ENCODE measurements at regions not wholly inside any gene's neighbourhood (a gene's known extent, or its start where the extent isn't known, plus 50 kb on each side); places are given as distances from the start of the nearest gene placed in this dataset.

GRCh38 chr1:38275960-38276359 lies 229.4 kb upstream of the POU3F1 start:
- no peak for DNase-seq

GRCh38 chr1:38274974-38275373 lies 228.4 kb upstream of the POU3F1 start:
- DNase-seq = peak; percentile 47

DNA sequence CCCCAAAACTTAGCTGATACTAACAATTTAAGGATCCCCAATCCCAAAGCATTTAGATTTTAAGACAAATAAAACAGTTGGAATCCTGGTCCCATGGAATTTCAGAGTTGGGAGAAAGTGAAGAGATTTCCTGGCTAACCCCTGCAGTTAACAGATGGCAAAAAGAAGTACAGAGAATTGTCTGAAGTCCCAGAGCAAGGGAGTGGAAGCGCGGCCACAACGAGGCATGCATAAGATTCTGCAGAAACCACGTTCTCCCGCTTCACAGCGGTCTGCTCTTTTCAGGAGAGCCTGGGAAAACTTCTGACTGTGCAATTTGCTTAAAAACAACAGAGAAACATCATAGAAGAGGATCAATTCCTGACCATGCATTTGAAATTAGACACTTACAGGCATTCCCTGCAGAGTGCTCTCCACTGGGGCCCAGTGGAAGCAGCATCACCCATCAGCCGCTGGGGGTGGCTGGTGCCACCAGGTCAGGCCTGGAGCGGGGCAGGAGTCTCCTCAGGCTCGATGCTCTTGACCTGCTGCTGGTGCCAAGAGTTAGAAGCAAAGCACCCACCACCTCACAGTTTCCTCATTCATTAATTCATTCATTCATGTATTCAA lies 226.7 kb upstream of the POU3F1 start:
- no peak for DNase-seq

- DNase-seq = no peak
These were observed 225.9 kb upstream of the POU3F1 start for GRCh38 chr1:38272515-38272914.

GRCh38 chr1:38270849-38271633 lies 224.4 kb upstream of the POU3F1 start:
- no peak for DNase-seq

GRCh38 chr1:38269923-38270848 lies 223.6 kb upstream of the POU3F1 start:
- DNase-seq = no peak

GRCh38 chr1:38268226-38268625 lies 221.6 kb upstream of the POU3F1 start:
- DNase-seq = no peak

DNA sequence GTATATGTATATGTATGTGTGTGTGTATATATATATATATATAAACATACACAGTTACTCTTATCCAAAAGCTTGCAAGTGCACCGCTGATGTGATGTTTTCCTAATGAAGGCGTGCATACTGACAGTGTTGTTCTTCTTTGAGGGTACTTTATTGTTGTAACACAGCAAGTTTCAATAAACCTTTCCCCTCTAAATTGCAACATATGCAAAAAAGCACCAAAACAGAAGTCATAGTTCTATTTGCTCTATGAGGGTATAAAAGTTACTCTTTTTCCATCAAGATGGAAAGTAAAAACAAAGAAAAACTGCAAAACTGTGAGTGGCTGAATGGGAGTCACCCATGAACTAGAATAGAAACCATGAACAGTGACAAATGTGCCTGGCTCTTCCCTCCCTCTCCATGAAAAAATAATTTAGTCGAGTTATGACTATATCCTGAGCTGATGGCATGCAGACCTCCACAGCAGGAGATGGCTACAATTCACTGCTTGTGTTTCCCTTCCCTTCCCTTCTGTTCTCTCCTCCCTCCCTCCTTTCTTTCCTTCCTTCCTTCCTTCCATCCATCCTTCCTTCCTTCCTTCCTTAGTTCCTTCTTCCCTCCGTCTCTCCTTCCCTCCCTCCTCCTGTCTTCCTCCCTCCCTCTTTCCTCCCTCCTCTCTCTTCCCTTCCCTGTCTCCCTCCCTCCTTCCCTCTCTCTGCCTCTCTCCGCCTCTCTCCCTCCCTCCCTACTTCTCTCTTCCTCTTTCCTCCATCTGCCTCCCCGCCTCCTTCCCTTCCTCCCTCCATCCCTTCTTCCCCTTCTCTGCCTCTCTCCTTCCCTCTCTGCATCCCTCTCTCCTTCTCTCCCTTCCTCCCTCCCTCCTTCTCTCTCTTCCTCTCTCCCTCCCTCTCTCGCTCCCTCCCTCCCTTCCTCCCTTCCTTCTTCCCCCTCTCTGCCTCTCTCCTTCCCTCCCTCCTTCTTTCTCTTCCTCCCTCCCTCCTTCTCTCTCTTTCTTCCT lies 220.7 kb upstream of the POU3F1 start:
- no peak for DNase-seq

GRCh38 chr1:38266197-38266520 lies 219.6 kb upstream of the POU3F1 start:
- no peak for DNase-seq

- no peak for DNase-seq
These were observed 219.0 kb upstream of the POU3F1 start for GRCh38 chr1:38265293-38266196.

GRCh38 chr1:38263438-38263837 lies 216.8 kb upstream of the POU3F1 start:
- DNase-seq = no peak

GRCh38 chr1:38261574-38261973 lies 215.0 kb upstream of the POU3F1 start:
- DNase-seq = no peak

DNA sequence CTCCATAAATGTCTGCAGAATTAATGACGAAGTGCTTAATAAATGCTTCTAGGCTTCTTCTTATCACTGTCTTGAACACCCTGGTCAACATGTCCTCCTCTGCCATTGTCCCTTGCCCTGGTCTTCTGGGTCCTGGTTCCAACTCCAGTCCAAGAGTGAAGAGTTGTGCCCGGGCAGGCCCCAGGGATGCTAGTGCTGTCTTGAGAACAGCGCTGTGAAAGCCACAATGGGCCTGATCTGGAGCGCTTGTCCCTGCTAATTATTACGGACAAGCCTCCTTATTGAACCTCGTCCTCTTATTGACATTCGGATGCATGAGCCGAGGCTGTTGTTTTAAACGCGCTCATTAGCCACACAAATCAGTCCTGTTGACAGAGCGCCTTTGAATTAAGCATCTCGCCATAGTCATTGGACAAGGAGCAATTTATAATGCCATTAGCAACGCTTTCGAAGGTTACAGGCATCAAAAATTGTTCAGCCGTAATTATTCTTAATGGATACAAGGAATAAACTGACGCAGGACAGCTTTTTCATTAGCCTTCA lies 211.6 kb upstream of the POU3F1 start:
- DNase-seq = no peak

- DNase-seq = no peak
These were observed 210.8 kb upstream of the POU3F1 start for GRCh38 chr1:38257374-38257773.

DNA sequence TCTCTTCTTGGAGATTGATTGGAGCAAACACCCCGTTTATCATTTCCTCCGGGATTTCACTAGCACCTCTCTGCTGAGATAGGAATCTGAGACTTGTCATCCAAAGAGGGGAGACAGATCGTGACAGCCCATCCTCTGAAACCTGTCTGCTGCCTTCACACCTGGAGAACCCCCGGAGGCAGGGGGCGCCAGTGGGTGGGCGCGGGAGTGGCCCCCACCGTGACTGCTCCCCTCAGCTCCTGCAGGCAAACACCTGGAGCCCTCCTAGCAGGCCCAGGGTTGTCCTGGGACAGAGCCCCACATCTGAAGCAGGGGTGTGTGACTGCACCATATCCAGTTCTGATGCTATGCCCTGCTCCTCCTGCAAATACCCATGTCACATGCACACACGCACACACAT lies 209.5 kb upstream of the POU3F1 start:
- no peak for DNase-seq

DNA sequence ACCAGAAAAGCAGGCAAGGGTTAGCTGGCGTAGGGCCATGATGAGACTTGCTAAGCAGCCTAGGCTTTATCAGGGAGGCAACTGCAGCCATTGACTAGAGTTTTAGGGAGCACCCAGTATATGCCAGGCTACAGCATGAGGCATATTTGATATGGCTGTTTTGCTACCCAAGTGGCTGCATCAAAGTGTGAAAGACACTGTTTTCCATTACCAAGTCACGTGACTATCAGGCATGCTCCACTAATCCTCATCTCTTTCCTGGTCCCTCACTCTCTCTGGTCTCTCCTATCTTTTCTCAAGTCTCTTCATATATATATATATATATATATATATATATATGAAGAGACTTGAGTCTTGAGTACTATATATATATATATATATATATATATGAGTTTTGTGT lies 206.7 kb upstream of the POU3F1 start:
- no peak for DNase-seq

- DNase-seq = no peak
These were observed 203.8 kb upstream of the POU3F1 start for GRCh38 chr1:38250356-38250755.

- no peak for DNase-seq
These were observed 202.4 kb upstream of the POU3F1 start for GRCh38 chr1:38249001-38249400.

DNA sequence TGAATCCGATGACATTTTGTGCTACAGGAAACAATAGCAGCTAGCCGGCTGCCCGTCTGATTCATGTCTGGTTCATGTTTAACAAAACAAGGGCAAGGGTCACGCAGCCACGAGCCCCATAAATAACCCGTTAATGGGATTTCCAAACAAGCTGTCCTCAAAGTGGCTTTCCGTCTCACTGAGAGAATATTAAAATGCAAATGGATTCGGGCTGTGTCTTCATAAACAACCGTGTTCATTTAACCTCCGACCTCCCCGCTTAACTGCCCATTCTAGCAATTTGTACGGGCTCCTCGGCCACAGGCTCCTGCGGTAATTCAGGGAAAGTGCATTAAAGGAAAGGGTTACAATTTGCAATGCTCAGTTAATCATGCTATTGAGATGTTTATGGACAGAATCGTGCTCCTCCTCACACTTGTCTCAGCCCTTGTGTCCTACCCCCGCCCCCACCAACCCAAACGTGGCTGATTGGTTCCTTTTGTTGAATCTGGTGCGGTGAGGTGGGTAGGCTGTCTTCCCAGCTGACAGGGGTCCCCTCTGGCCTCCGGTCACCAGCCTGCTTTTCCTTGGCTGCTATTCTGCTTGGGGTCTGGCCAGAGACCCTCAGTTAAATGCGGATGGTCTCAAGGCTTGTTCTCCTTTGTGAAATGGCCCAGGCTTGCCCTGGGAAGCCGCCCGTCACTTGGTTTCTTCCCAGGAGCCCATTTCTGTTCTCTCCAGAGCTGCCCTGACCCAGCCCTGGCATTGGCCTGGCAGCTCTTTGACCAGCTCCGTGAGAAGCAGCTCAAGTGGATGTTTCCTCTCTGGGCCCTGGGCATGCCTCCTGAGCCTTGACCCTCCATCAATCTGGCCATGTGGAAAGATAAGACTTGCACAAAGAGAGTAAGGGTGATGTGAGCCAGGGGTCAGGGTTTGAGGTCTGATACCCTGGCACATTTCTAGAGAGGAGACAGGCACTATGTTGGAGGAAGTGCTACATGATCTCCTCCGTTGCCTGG lies 200.7 kb upstream of the POU3F1 start:
- DNase-seq = no peak

Data from femur (tissue), 1 donor.